Stimulated activated naive CD8-positive, alpha-beta T cell treated with anti-CD3 and anti-CD28 coated beads, Interleukin-15, Interleukin-2, amounts not matched to agents 100 U/mL and 50 U/mL, for 24 hours (primary cell): ENCODE measurements at regions not wholly inside any gene's neighbourhood (a gene's known extent, or its start where the extent isn't known, plus 50 kb on each side); places are given as distances from the start of the nearest gene placed in this dataset.

Source experiments
- ATAC-seq: fragments of 150-1000 bp; cut with Tn5 transposase; one replicate; pipeline ENCODE4 v1.10.0; 2021
- DNase-seq: peaks from one replicate; pipeline ENCODE4 v3.0.0; 2021

- ATAC-seq (no peak), DNase-seq (no peak)
Measured at GRCh38 chr22:22395245-22395644, 113.3 kb downstream of the ZNF280B start.

GRCh38 chr22:22396741-22397291 is 111.7 kb downstream of the ZNF280B start:
- DNase-seq (no peak), ATAC-seq (no peak)

GRCh38 chr22:22397292-22397870 is 111.2 kb downstream of the ZNF280B start:
- ATAC-seq: no peak
- no peak for DNase-seq

GRCh38 chr22:22397875-22398524 is 110.5 kb downstream of the ZNF280B start:
- DNase-seq (no peak), ATAC-seq (peak; percentile 22)

GRCh38 chr22:22398530-22399327 is 109.8 kb downstream of the ZNF280B start:
- DNase-seq (no peak), ATAC-seq (no peak)

- no peak for DNase-seq
- no peak for ATAC-seq
Measured at GRCh38 chr22:22400099-22400498, 108.4 kb downstream of the ZNF280B start.

GRCh38 chr22:22400964-22401363 is 107.6 kb downstream of the ZNF280B start:
- ATAC-seq: no peak

GRCh38 chr22:22401381-22401780 is 107.2 kb downstream of the ZNF280B start:
- ATAC-seq: no peak
- DNase-seq: no peak

More at GRCh38 chr22:22400964-22401363, 107.6 kb downstream of the ZNF280B start:
- no peak for DNase-seq

- DNase-seq: no peak
- ATAC-seq: no peak
Measured at GRCh38 chr22:22403306-22403705, 105.2 kb downstream of the ZNF280B start.

- DNase-seq (no peak), ATAC-seq (no peak)
Measured at GRCh38 chr22:22403771-22404170, 104.8 kb downstream of the ZNF280B start.

- DNase-seq (no peak), ATAC-seq (no peak)
Measured at GRCh38 chr22:22404598-22405284, 103.8 kb downstream of the ZNF280B start.

- DNase-seq (no peak), ATAC-seq (no peak)
Measured at GRCh38 chr22:22406445-22407027, 102.0 kb downstream of the ZNF280B start.

- DNase-seq: no peak
- no peak for ATAC-seq
Measured at GRCh38 chr22:22407061-22407460, 101.5 kb downstream of the ZNF280B start.

GRCh38 chr22:22408269-22408668 is 100.3 kb downstream of the ZNF280B start:
- ATAC-seq: no peak
- no peak for DNase-seq

- ATAC-seq: no peak
- DNase-seq: peak; percentile 20
Measured at GRCh38 chr22:22408731-22409696, 99.5 kb downstream of the ZNF280B start.

GRCh38 chr22:22410121-22410520 is 98.4 kb downstream of the ZNF280B start:
- no peak for ATAC-seq
- peak; percentile 22 for DNase-seq

- DNase-seq (no peak), ATAC-seq (no peak)
Measured at GRCh38 chr22:22410677-22411076, 97.9 kb downstream of the ZNF280B start.

GRCh38 chr22:22414266-22414665 is 94.3 kb downstream of the ZNF280B start:
- ATAC-seq (no peak), DNase-seq (no peak)

- DNase-seq (no peak), ATAC-seq (no peak)
Measured at GRCh38 chr22:22417495-22418162, 90.9 kb downstream of the ZNF280B start.

- no peak for DNase-seq
- no peak for ATAC-seq
Measured at GRCh38 chr22:22418163-22418549, 90.4 kb downstream of the ZNF280B start.
